C4-2B (cell line): ENCODE measurements at regions not wholly inside any gene's neighbourhood (a gene's known extent, or its start where the extent isn't known, plus 50 kb on each side); places are given as distances from the start of the nearest gene placed in this dataset.

ENCODE experiments used
- ZFX ChIP-seq: fragments of 450-650 bp; IDR thresholded peaks from 2 replicates; pipeline ENCODE4 v1.6.1; 2017
- TF ChIP-seq, protein P1 (sequence below): fragments of 450-650 bp; conservative IDR thresholded peaks from 2 replicates; pipeline ENCODE4 v1.5.1; 2017; ENCODE audit warnings: mild to moderate bottlenecking

DNA sequence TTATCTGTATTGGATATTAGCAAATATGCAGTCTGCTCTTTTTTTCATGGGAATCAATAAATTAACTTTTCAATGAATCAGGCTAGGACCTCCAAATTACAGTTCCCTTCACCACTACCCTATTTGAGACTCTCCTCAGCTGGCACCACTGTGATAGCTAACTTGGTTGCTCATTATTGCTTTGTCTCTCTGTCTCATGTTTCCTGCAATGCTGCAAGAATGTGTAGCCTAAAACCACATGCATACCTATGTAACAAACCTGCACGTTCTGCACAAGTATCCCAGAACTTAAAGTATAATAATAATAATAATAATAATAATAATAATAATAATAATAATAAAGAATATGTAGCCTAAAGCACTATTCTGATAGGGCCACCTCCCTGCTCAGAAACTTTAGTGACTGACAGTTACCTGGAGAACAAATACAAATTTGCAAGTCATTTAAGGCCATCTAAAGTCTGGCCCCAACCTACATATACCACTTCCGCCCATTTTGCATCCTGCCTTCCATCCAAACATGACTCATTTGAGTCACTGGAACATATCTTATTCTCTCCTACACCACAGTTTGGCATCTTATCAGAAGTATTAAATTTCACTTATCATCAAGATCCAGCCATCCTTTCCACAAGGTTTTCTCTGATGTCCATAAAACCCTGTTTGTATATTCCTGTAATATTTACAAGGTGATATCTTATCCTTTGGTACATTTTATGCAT, 215.1 kb downstream of the LRRK2 start:
- TF ChIP-seq, protein P1, sequence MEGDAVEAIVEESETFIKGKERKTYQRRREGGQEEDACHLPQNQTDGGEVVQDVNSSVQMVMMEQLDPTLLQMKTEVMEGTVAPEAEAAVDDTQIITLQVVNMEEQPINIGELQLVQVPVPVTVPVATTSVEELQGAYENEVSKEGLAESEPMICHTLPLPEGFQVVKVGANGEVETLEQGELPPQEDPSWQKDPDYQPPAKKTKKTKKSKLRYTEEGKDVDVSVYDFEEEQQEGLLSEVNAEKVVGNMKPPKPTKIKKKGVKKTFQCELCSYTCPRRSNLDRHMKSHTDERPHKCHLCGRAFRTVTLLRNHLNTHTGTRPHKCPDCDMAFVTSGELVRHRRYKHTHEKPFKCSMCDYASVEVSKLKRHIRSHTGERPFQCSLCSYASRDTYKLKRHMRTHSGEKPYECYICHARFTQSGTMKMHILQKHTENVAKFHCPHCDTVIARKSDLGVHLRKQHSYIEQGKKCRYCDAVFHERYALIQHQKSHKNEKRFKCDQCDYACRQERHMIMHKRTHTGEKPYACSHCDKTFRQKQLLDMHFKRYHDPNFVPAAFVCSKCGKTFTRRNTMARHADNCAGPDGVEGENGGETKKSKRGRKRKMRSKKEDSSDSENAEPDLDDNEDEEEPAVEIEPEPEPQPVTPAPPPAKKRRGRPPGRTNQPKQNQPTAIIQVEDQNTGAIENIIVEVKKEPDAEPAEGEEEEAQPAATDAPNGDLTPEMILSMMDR: no peak
- TF ChIP-seq ZFX: no peak
